Gastroesophageal sphincter (tissue), 4 donors: ENCODE measurements at regions not wholly inside any gene's neighbourhood (a gene's known extent, or its start where the extent isn't known, plus 50 kb on each side); places are given as distances from the start of the nearest gene placed in this dataset.

Source experiments
- ATAC-seq: fragments of 150-250 bp; one replicate; pipeline ENCODE4 v1.9.1; 2016; ENCODE audit warnings: mild to moderate bottlenecking, moderate library complexity
- H3K27ac ChIP-seq, 4 donors: fragments of 200-600 bp; sonication (generic) in 3 of 4; 1 replicate in 3 of 4; 2 replicates in 1 of 4; pipeline ENCODE4 v1.5.1; 2016 to 2019
- H3K27me3 ChIP-seq: fragments of 200-600 bp; sonication (generic); one replicate; pipeline ENCODE4 v1.5.1; 2019
- H3K36me3 ChIP-seq, 2 donors: fragments of 200-600 bp; sonication (generic); one replicate each; pipeline ENCODE4 v1.5.1; 2019; ENCODE audit warnings: control low read depth in 1 of 2
- H3K4me1 ChIP-seq, 3 donors: fragments of 200-600 bp; sonication (generic); 1 replicate in 2 of 3; 2 replicates in 1 of 3; pipeline ENCODE4 v1.5.1; 2016 to 2019; ENCODE audit warnings: control low read depth in 2 of 3
- H3K4me3 ChIP-seq, 2 donors: fragments of 200-600 bp; sonication (generic); one replicate each; pipeline ENCODE4 v1.5.1; 2019; ENCODE audit warnings: mild to moderate bottlenecking in 1 of 2, moderate library complexity in 1 of 2
- H3K9me3 ChIP-seq, 3 donors: fragments of 200-600 bp; sonication (generic); one replicate each; pipeline ENCODE4 v1.5.1; 2017 to 2019; ENCODE audit warnings: control low read depth in 2 of 3
- EP300 ChIP-seq: sonication (generic); formaldehyde crosslinking; IDR thresholded peaks from one replicate; pipeline ENCODE4 v1.6.1; 2017; ENCODE audit warnings: antibody characterized with exemption, mild to moderate bottlenecking
- POLR2A ChIP-seq, 2 donors: fragments of 450-650 bp; IDR thresholded peaks; one replicate each; pipeline ENCODE4 v1.6.1; 2017; ENCODE audit warnings: antibody characterized with exemption in 2 of 2, mild to moderate bottlenecking in 2 of 2, moderate library complexity in 1 of 2
- POLR2AphosphoS5 ChIP-seq: sonication (generic); formaldehyde crosslinking; IDR thresholded peaks from one replicate; pipeline ENCODE4 v1.6.1; 2017; ENCODE audit warnings: antibody characterized with exemption
- WGBS, 2 donors: methylation state at CpG; one replicate each; pipeline ENCODE4 v1.1.5; 2018; ENCODE audit warnings: low coverage in 1 of 2; 5-methylcytosine and 5-hydroxymethylcytosine counted together
- TF ChIP-seq, protein P1 (sequence below), 4 experiments: fragments of 200-600 bp in 2 of 4; fragments of 450-650 bp in 2 of 4; sonication (generic) in 1 of 4; IDR thresholded peaks; one replicate each; pipeline ENCODE4 v1.5.1; 2017 to 2019; ENCODE audit warnings: antibody characterized with exemption in 4 of 4, mild to moderate bottlenecking in 2 of 4, moderate library complexity in 2 of 4

DNA sequence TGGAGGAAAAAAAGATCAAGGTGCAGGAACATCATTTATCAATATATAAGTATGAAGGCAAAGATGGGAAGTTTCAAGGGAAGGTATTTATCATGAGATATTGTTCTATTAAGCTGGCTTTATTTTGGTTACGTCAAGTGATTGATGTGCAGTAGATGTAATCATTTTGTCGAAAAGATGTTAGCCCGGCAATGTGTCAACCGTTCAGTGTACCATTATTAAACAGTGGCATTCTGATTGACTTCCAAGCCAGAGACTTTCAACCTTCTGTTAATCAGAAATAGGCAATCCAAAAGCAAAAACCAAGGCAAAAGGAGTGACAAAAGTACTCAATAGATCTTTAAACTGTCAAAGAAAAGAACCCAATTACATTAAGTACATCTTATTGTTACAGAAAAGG, 1340.3 kb upstream of the GOT2 start:
- Histone ChIP-seq H3K36me3 (no peaks in the 10 kb centered on the region), H3K4me3 (no peak overlapping the region), H3K27ac (no peak overlapping the region), H3K9me3 (no peaks in the 10 kb centered on the region), H3K27me3 (no peaks in the 10 kb centered on the region), H3K4me1 (no peaks in the 10 kb centered on the region)
- TF ChIP-seq, protein P1, sequence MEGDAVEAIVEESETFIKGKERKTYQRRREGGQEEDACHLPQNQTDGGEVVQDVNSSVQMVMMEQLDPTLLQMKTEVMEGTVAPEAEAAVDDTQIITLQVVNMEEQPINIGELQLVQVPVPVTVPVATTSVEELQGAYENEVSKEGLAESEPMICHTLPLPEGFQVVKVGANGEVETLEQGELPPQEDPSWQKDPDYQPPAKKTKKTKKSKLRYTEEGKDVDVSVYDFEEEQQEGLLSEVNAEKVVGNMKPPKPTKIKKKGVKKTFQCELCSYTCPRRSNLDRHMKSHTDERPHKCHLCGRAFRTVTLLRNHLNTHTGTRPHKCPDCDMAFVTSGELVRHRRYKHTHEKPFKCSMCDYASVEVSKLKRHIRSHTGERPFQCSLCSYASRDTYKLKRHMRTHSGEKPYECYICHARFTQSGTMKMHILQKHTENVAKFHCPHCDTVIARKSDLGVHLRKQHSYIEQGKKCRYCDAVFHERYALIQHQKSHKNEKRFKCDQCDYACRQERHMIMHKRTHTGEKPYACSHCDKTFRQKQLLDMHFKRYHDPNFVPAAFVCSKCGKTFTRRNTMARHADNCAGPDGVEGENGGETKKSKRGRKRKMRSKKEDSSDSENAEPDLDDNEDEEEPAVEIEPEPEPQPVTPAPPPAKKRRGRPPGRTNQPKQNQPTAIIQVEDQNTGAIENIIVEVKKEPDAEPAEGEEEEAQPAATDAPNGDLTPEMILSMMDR (IDR thresholded peaks at IDR 0.05) = no peak
- no peak for TF ChIP-seq POLR2A (IDR thresholded peaks at IDR 0.05)
- no peak for TF ChIP-seq POLR2AphosphoS5
- no peak for TF ChIP-seq EP300
- WGBS, 2 donors = 40 to 51% methylated on average over 4 of the region's 4 CpGs
- no peak for ATAC-seq

GRCh38 chr16:60073376-60073775, 1339.3 kb upstream of the GOT2 start:
- WGBS, 2 donors = 66 to 92% methylated on average over 2 to 4 of the region's 4 CpGs
- TF ChIP-seq POLR2A (IDR thresholded peaks at IDR 0.05) = no peak
- no peak for TF ChIP-seq EP300
- TF ChIP-seq POLR2AphosphoS5 = no peak
- no peak overlapping the region for H3K4me3 ChIP-seq
- H3K4me1 ChIP-seq = no peaks in the 10 kb centered on the region
- H3K36me3 ChIP-seq = no peaks in the 10 kb centered on the region
- no peaks in the 10 kb centered on the region for H3K27me3 ChIP-seq
- ATAC-seq = no peak
- no peak overlapping the region for H3K27ac ChIP-seq
- no peaks in the 10 kb centered on the region for H3K9me3 ChIP-seq

- Histone ChIP-seq H3K9me3 (no peaks in the 10 kb centered on the region), H3K27me3 (no peaks in the 10 kb centered on the region), H3K4me1 (peaks cover 3 to 18% (median 4%) of the 10 kb centered on the region in 3 donors), H3K36me3 (no peaks in the 10 kb centered on the region), H3K4me3 (no peak overlapping the region), H3K27ac (no peak overlapping the region)
- no peak for TF ChIP-seq POLR2A (IDR thresholded peaks at IDR 0.05)
- TF ChIP-seq, protein P1 (IDR thresholded peaks at IDR 0.05) = no peak
- TF ChIP-seq EP300 = no peak
- TF ChIP-seq POLR2AphosphoS5 = no peak
- ATAC-seq = no peak
These were observed 1329.9 kb upstream of the GOT2 start for GRCh38 chr16:60064026-60064425.

DNA sequence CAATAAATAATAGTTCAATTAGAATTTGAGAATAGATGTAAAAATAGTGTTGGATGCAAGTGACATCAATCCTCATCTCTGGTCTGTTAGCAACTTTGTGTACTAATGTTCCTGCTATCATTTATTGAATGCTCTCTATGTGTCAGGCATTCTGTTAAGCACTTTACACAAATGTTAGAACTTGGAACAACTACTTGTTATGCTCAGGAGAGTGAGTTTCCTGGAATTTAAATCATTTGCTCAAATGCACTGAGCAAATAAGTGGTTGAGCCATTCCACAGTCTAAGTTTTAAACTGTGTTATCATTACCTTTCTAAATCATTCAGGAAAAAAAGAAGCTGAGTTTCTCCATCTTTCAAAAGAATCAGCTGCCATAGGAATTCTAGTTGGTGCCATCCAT, 1327.3 kb upstream of the GOT2 start:
- H3K4me3 ChIP-seq = no peak overlapping the region
- H3K4me1 ChIP-seq = peaks cover 3 to 18% (median 4%) of the 10 kb centered on the region in 3 donors
- TF ChIP-seq, protein P1 (IDR thresholded peaks at IDR 0.05) = no peak
- no peak for TF ChIP-seq EP300
- TF ChIP-seq POLR2AphosphoS5 = no peak
- no peak for TF ChIP-seq POLR2A (IDR thresholded peaks at IDR 0.05)
- H3K9me3 ChIP-seq = no peaks in the 10 kb centered on the region
- ATAC-seq = no peak
- H3K27me3 ChIP-seq = no peaks in the 10 kb centered on the region
- H3K27ac ChIP-seq = no peak overlapping the region
- no peaks in the 10 kb centered on the region for H3K36me3 ChIP-seq

DNA sequence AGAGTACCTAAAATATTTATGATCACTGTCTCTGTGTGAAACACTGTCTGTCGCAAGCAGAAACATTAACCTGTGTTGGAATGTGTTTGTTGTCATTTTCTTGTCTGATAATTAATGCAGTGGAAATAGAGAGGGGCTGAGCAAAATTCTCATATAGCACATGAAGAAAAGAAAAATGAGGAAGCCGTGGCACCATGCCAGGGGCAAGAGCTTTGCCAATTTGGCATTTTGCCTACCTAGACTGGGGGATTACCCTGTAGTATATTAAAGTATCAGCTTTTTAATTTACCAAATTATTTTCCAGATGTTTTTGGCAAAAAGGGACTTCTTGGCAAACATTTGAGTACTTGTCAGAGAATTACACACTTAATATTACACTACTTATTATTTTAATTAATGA, 1326.6 kb upstream of the GOT2 start:
- TF ChIP-seq POLR2A (IDR thresholded peaks at IDR 0.05) (no peak), POLR2AphosphoS5 (no peak), EP300 (no peak)
- TF ChIP-seq, protein P1 (IDR thresholded peaks at IDR 0.05) = no peak
- Histone ChIP-seq H3K27me3 (no peaks in the 10 kb centered on the region), H3K4me1 (peaks cover 3 to 18% (median 4%) of the 10 kb centered on the region in 3 donors), H3K9me3 (no peaks in the 10 kb centered on the region), H3K4me3 (no peak overlapping the region), H3K27ac (no peak overlapping the region), H3K36me3 (no peaks in the 10 kb centered on the region)
- ATAC-seq = no peak
- WGBS, 2 donors = 0 to 7% methylated on average over 2 of the region's 2 CpGs
